Activated B cell treated with CpG ODN at 0.5 μM for 24 hours (primary cell): ENCODE measurements at regions not wholly inside any gene's neighbourhood (a gene's known extent, or its start where the extent isn't known, plus 50 kb on each side); places are given as distances from the start of the nearest gene placed in this dataset.

Source experiments
- ATAC-seq: fragments of 200-7000 bp; cut with Tn5 transposase; one replicate; pipeline ENCODE4 v1.10.0; 2021; ENCODE audit warnings: low read depth, mild to moderate bottlenecking, moderate library complexity
- CTCF ChIA-PET: fragments of 350-600 bp; sonication (Branson Sonifier 250); formaldehyde crosslinking; loops from one replicate; lab custom pipeline; 2021; ENCODE audit warnings: antibody characterized with exemption; lab: Charles Lee
- POLR2A ChIA-PET: fragments of 350-600 bp; sonication (Branson Sonifier 250); formaldehyde crosslinking; loops from one replicate; lab custom pipeline; 2021; ENCODE audit warnings: antibody characterized with exemption; lab: Charles Lee
- DNase-seq: peaks from one replicate; pipeline ENCODE4 v3.0.0; 2022
- H3K27ac Mint-ChIP-seq: one replicate; pipeline ENCODE4 v1.8.0; 2020; ENCODE audit warnings: mixed read lengths
- H3K27me3 Mint-ChIP-seq: one replicate; pipeline ENCODE4 v1.8.0; 2021; ENCODE audit warnings: mixed read lengths
- H3K36me3 Mint-ChIP-seq: one replicate; pipeline ENCODE4 v1.8.0; 2021; ENCODE audit warnings: low read depth, mixed read lengths
- H3K4me1 Mint-ChIP-seq: one replicate; pipeline ENCODE4 v1.8.0; 2021; ENCODE audit warnings: mixed read lengths
- H3K4me3 Mint-ChIP-seq: one replicate; pipeline ENCODE4 v1.8.0; 2020; ENCODE audit warnings: mild to moderate bottlenecking, mixed read lengths
- H3K9me3 Mint-ChIP-seq: one replicate; pipeline ENCODE4 v1.8.0; 2020; ENCODE audit warnings: mixed read lengths
- CTCF ChIP-seq: fragments of 200-600 bp; IDR thresholded peaks from one replicate; pipeline ENCODE4 v1.8.0; 2022; ENCODE audit warnings: antibody characterized with exemption, mild to moderate bottlenecking
- intact Hi-C: fragments of 100-400 bp; cut with micrococcal nuclease; formaldehyde crosslinking; loops from one replicate; pipeline ENCODE4 v1.15.1; 2024

DNA sequence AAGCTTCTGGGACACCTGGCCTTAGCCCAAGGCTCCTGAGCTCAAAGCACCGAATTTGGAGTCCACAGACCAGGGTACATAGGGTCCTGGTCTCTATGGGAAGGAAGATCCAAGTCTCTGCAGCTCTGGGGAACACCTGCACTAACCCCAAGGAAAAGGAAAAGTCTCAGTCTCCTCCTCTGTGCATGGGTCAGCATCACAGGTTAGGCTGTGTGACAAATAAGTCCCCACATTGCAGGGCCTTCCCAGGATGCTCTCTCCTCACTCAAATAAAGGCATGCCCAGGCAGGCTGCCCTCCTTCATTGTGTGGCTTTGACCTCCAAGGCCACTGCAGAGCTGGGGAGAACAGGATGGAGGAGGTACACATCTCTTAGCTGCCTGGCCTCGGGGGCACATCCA is 121.0 kb upstream of the ZMIZ1 start:
- H3K4me3 Mint-ChIP-seq, result no peak overlapping the region
- no peak for DNase-seq
- H3K4me1 Mint-ChIP-seq, result no peaks in the 10 kb centered on the region
- TF ChIP-seq CTCF, result no peak
- CTCF ChIA-PET, result no interaction called here
- POLR2A ChIA-PET, result no interaction called here
- H3K27me3 Mint-ChIP-seq, result peaks cover 19% of the 10 kb centered on the region
- H3K27ac Mint-ChIP-seq, result no peak overlapping the region
- intact Hi-C loops, result no loop called here
- peaks cover 4% of the 10 kb centered on the region for H3K9me3 Mint-ChIP-seq
- no peaks in the 10 kb centered on the region for H3K36me3 Mint-ChIP-seq
- no peak for ATAC-seq

- Mint-ChIP-seq H3K4me3 (no peak overlapping the region), H3K4me1 (no peaks in the 10 kb centered on the region), H3K9me3 (no peaks in the 10 kb centered on the region), H3K27ac (no peak overlapping the region), H3K27me3 (peaks cover 16% of the 10 kb centered on the region), H3K36me3 (no peaks in the 10 kb centered on the region)
- intact Hi-C loops, result no loop called here
- ATAC-seq (no peak), DNase-seq (no peak)
- no peak for TF ChIP-seq CTCF
- CTCF ChIA-PET, result no interaction called here
- POLR2A ChIA-PET, result no interaction called here
Measured at GRCh38 chr10:78948621-78949030, 120.1 kb upstream of the ZMIZ1 start.

DNA sequence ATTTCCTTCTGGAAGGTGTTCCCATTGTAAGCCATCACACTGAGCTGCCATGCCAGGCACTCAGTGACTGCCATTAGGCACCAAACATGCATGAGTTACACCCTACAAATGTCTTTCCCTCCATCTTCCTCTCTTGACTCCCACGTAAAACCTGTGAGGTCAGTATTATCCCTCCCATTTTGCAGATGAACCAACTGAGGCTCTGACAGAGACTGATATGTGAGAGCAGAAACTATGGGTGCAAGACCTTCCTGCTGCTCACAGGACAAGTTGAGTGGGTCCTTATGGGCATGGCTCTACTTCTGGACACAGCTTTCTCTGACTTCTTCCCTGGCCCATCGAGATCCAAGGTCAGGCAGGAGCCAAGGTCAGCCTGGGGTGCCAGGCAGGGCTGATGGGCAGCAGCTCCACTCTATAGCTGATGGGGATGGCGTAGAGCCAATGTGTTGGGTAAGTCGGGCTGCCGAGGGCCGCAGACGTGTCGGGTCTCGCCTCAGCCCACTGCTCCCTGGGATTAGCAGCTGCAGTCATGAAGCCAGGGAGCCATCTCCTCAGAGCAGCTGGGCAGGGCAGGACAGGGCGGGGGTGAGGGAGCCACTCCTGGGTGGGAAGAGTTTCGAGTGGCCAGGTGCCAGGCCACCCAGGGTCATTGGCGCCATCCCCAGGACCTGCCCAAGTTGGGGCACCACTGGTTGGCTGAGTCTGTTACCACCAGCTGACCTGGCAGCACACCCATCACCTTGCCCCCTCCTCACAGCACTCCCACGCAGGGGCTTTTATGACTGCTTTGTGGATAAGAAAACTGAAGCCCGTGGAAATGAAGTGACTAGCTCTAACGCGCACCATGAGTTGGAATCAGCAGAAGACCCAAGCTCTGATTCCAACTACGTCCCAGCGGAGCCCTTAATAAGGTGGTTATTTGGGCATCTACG is 117.8 kb upstream of the ZMIZ1 start:
- no peaks in the 10 kb centered on the region for H3K9me3 Mint-ChIP-seq
- no peaks in the 10 kb centered on the region for H3K36me3 Mint-ChIP-seq
- ChIA-PET CTCF (no interaction called here), POLR2A (interaction anchor here (0.6 kb wide), 1 partner anchor 96 kb away, joined by 3 read pairs; no protein-coding TSS in a partner anchor)
- TF ChIP-seq CTCF, result no peak
- intact Hi-C loops, result no loop called here
- DNase-seq, result no peak
- peaks cover 17% of the 10 kb centered on the region for H3K27me3 Mint-ChIP-seq
- no peak for ATAC-seq
- H3K4me1 Mint-ChIP-seq, result no peaks in the 10 kb centered on the region
- H3K4me3 Mint-ChIP-seq, result no peak overlapping the region
- no peak overlapping the region for H3K27ac Mint-ChIP-seq

DNA sequence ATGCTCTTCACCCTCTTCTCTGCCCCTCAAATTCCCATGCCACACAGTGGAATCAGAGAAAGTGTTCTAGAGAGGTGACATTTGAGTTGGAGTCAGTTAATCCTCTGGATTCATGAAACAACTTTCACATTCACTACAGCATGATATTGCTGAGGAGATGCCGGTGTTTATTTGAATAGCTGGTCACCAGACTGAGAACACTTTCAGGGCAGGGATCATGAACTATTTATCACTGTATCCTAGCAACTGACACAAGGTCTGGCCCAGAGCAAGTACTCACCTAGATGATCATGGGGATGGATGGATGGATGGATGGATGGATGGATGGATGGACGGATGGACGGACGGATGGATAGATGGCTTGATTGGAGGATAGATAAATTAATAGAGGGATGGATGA is 116.7 kb upstream of the ZMIZ1 start:
- H3K4me3 Mint-ChIP-seq, result no peak overlapping the region
- intact Hi-C loops, result no loop called here
- H3K9me3 Mint-ChIP-seq, result no peaks in the 10 kb centered on the region
- no peaks in the 10 kb centered on the region for H3K4me1 Mint-ChIP-seq
- DNase-seq (no peak), ATAC-seq (no peak)
- H3K27ac Mint-ChIP-seq, result no peak overlapping the region
- TF ChIP-seq CTCF, result no peak
- no peaks in the 10 kb centered on the region for H3K36me3 Mint-ChIP-seq
- peaks cover 17% of the 10 kb centered on the region for H3K27me3 Mint-ChIP-seq
- POLR2A ChIA-PET, result no interaction called here
- CTCF ChIA-PET, result no interaction called here

GRCh38 chr10:78952686-78953085 is 116.1 kb upstream of the ZMIZ1 start:
- TF ChIP-seq CTCF, result no peak
- Mint-ChIP-seq H3K4me1 (no peaks in the 10 kb centered on the region), H3K9me3 (no peaks in the 10 kb centered on the region), H3K36me3 (no peaks in the 10 kb centered on the region), H3K4me3 (no peak overlapping the region), H3K27me3 (peaks cover 17% of the 10 kb centered on the region), H3K27ac (no peak overlapping the region)
- DNase-seq (no peak), ATAC-seq (no peak)
- ChIA-PET POLR2A (no interaction called here), CTCF (no interaction called here)
- intact Hi-C loops, result no loop called here
